ENCODE measurements at regions not wholly inside any gene's neighbourhood (a gene's known extent, or its start where the extent isn't known, plus 50 kb on each side); places are given as distances from the start of the nearest gene placed in this dataset.

- DNase-seq: no peak
These were observed 171.0 kb upstream of the ZNF32 start for GRCh38 chr10:43819464-43820230.

GRCh38 chr10:43818687-43819086 lies 170.0 kb upstream of the ZNF32 start:
- DNase-seq: no peak

- DNase-seq: no peak
These were observed 168.7 kb upstream of the ZNF32 start for GRCh38 chr10:43817368-43817767.

GRCh38 chr10:43816351-43817321 lies 168.0 kb upstream of the ZNF32 start:
- no peak for DNase-seq

GRCh38 chr10:43815181-43815885 lies 166.7 kb upstream of the ZNF32 start:
- no peak for DNase-seq

- DNase-seq: no peak
These were observed 166.0 kb upstream of the ZNF32 start for GRCh38 chr10:43814663-43815062.

- no peak for DNase-seq
These were observed 163.2 kb upstream of the ZNF32 start for GRCh38 chr10:43811871-43812270.

- no peak for DNase-seq
These were observed 160.7 kb upstream of the ZNF32 start for GRCh38 chr10:43809211-43809930.

- no peak for DNase-seq
These were observed 159.5 kb upstream of the ZNF32 start for GRCh38 chr10:43808136-43808535.

GRCh38 chr10:43806831-43807640 lies 158.4 kb upstream of the ZNF32 start:
- DNase-seq: no peak

- DNase-seq: no peak
These were observed 155.1 kb upstream of the ZNF32 start for GRCh38 chr10:43803791-43804190.

GRCh38 chr10:43802988-43803696 lies 154.5 kb upstream of the ZNF32 start:
- no peak for DNase-seq

GRCh38 chr10:43801626-43802025 lies 152.9 kb upstream of the ZNF32 start:
- DNase-seq: no peak

- no peak for DNase-seq
These were observed 152.5 kb upstream of the ZNF32 start for GRCh38 chr10:43801140-43801539.

GRCh38 chr10:43796781-43797180 lies 148.1 kb upstream of the ZNF32 start:
- no peak for DNase-seq

GRCh38 chr10:43795639-43796038 lies 147.0 kb upstream of the ZNF32 start:
- no peak for DNase-seq

- no peak for DNase-seq
These were observed 146.4 kb upstream of the ZNF32 start for GRCh38 chr10:43795093-43795492.

GRCh38 chr10:43794181-43794815 lies 145.6 kb upstream of the ZNF32 start:
- no peak for DNase-seq

- DNase-seq: no peak
These were observed 145.0 kb upstream of the ZNF32 start for GRCh38 chr10:43793704-43794103.

GRCh38 chr10:43790147-43790546 lies 141.5 kb upstream of the ZNF32 start:
- DNase-seq: no peak

Data from renal pelvis (tissue), 1 donor.